NCI-H748 treated with DMSO at 0.1 percent for 48 hours (cell line): ENCODE measurements at regions not wholly inside any gene's neighbourhood (a gene's known extent, or its start where the extent isn't known, plus 50 kb on each side); places are given as distances from the start of the nearest gene placed in this dataset.
A peak's percentile ranks its signal among the peaks of the same experiment; 100 is the strongest.
"Not testable (repeated sequence)": the region's sequence is repeated elsewhere in the genome, so short reads cannot be mapped to it uniquely, and the experiment has no call there.

Experiments
- DNase-seq: peaks from one replicate; lab custom pipeline; 2025; lab: John Stamatoyannopoulos, UW

DNA sequence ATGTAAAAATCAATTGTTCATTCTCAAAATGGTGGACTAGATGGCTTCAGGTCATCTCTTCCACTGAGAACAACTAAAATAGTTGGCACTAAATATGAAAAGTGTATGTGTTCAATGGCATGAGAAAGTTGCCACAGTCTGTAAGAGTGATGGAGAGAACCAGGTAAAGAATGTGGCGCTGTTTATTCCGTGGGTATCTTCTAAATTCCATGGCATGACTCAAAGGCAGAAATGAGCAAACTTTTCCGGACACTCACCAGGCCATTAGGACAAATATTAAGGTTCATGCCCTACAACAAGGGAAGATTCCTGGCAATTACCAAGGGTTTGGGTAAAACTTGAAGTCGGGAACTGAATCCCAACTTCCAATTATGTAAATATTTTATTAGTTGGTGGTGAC is 825.4 kb upstream of the CDH6 start:
- no peak for DNase-seq

DNA sequence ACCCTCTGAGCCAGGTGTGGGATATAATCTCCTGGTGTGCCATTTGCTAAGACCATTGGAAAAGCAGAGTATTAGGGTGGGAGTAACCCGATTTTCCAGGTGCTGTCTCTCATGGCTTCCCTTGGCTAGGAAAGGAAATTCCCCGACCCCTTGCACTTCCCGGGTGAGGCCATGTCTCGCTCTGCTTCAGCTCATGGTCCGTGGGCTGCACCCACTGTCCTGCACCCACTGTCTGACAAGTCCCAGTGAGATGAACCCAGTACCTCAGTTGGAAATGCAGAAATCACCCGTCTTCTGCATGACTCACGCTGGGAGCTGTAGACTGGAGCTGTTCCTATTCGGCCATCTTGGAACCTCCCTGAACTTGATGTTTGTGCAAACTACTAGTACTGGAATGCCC is 828.5 kb upstream of the CDH6 start:
- not testable (repeated sequence) for DNase-seq

DNA sequence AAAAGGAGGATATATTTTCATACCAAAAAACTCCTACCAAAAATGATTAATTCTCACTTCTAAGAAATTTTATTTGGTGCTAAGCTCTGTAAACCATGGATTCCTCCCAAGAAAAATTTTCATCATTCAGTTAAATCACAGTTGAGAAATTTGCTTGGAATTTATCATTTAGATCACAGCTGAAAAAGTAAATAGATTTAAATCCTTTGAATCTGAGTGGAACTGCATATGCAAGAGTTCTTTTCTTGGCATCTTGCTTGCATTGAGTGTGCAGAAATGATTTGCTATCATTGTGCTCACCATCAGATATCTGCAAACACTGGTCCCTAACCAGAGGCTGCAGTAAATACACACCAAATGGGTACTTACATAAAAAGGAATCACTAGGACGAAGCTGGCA is 836.1 kb upstream of the CDH6 start:
- DNase-seq = no peak

GRCh38 chr5:30355675-30356074 is 837.8 kb upstream of the CDH6 start:
- DNase-seq = no peak

GRCh38 chr5:30347858-30348257 is 845.6 kb upstream of the CDH6 start:
- no peak for DNase-seq

- DNase-seq = not testable (repeated sequence)
These were observed 847.7 kb upstream of the CDH6 start for GRCh38 chr5:30345539-30346345.

GRCh38 chr5:30343707-30344106 is 849.8 kb upstream of the CDH6 start:
- DNase-seq = no peak

GRCh38 chr5:30341466-30341865 is 852.0 kb upstream of the CDH6 start:
- DNase-seq = no peak

GRCh38 chr5:30337084-30337573 is 856.4 kb upstream of the CDH6 start:
- no peak for DNase-seq

DNA sequence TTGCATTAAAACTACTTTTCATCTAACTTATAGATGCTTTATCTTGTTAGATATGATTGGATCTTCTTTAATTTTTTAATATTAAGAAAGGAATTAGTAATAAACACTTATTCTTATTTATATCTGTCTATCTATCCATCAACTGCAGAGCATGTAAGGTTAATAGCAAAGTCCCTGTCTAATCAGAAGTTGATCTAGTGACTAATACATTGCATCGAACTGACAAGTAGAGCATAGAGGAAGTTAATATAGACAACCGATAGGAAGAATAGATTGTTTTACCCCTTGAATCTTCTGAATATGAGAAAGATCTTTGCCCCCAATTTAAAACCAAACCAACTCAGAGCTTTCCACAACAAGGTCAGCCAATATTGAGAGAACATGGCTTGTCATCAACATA is 862.0 kb upstream of the CDH6 start:
- no peak for DNase-seq

DNA sequence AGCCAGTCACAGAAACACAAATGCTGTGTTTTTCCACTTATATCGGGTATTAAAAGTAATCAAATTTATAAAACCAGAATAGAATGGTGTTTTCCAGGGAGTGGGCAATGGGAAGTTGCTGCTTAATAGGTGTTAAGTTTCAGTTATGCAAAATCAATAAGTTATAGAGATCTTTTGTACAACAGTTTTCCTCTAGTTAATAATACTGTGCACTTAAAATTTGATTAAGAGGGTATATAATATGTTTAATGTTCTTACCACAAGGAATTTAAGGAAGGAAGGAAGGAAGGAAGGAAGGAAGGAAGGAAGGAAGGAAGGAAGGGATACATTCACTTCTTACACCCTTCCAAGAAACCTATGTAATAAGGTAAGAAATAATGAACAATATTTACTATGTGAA is 867.7 kb upstream of the CDH6 start:
- no peak for DNase-seq

DNA sequence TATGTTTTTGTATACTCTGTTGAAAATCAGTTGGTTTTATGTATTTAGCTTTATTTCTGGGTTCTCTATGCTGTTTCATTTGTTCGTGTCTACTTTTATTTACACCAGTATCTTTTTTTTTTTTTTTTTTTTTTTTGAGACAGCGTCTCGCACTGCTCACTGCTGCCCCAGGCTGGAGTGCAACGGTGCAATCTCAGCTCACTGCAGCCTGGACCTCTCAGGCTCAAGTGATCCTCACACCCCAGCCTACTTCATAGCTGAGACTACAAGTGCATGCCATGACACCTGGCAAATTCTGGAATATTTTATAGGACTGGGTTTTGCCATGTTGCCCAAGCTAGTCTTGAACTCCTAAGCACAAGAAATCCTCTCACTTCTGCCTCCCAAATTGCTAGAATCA is 869.4 kb upstream of the CDH6 start:
- DNase-seq = no peak

GRCh38 chr5:30287890-30288289 is 905.6 kb upstream of the CDH6 start:
- DNase-seq = no peak

- no peak for DNase-seq
These were observed 914.2 kb upstream of the CDH6 start for GRCh38 chr5:30279237-30279636.

DNA sequence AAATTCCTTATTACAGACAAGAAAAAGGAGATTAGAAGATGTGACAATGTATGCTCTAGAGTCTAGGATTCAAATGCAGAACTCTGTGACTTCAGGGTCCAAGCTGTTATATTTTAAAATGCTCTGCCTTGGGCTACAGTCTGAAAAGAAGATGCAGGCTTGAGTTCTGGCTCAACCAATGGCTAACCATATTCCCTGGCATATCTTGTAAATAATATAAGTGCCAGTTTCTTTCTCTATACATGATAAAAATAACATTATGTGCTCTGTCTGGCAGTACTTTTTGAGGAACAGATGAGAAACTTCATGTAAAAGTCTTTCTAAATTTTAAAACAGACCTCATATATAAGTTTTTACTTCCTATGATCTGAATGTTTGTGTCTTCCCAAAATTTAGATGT is 926.5 kb upstream of the CDH6 start:
- no peak for DNase-seq

DNA sequence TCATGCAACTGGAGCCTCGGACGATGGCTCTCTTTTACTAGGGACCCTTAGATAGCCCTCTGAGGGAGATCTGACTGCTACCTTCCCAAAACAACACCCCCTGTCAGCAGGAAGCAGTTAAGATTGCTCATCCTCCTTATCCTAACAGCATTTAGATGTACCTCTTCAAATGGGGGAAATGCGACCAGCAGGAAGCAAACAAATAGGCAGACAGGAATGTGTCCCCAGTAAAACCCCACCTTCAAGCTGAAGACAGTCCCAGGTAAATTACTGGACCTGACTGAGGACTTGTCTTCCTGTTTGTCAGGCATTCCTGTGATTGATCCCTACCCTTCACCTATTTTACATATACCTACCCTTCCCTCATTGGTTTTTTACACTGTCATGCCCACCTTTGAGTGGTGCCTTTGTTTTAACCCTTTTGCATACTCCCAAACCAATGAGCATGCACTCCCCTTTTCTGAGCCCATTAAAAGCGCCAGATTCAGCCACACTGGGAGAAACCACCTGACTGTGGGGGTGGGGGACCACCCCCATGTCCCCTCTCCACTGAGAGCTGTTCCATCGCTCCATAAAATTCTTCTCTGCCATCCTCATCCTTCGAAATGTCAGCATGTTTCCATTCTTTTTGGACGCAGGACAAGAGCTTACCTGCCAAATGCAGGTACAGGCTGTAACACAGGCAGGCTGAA is 954.0 kb upstream of the CDH6 start:
- DNase-seq = no peak

- no peak for DNase-seq
These were observed 956.3 kb upstream of the CDH6 start for GRCh38 chr5:30237189-30237588.

GRCh38 chr5:30209755-30210154 is 983.7 kb upstream of the CDH6 start:
- no peak for DNase-seq

- DNase-seq = no peak
These were observed 995.8 kb upstream of the CDH6 start for GRCh38 chr5:30197662-30198061.

DNA sequence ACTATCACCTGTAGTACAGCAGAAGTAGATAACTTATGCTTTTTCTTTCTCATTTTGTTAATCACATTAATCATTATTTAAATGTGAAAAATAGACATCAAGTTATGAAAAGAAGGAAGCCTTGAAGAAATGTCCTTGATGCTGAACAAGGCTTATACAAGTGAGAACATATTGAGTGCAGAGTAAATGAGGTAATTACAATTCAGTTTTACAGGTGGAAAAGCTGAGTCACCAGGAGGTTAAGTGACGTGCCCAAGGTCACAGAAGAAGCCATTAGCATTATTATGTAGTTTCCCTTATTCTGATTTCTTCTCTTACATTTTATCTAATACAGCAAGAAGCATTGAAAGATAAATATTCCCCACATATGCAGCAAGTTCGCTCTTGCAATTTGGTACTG is 998.5 kb upstream of the CDH6 start:
- DNase-seq = peak; percentile 99

GRCh38 chr5:30194595-30194994 is 998.9 kb upstream of the CDH6 start:
- peak; percentile 99 for DNase-seq

GRCh38 chr5:30183795-30184194 is 1009.7 kb upstream of the CDH6 start:
- DNase-seq = no peak

- no peak for DNase-seq
These were observed 1037.3 kb upstream of the CDH6 start for GRCh38 chr5:30156156-30156555.

DNA sequence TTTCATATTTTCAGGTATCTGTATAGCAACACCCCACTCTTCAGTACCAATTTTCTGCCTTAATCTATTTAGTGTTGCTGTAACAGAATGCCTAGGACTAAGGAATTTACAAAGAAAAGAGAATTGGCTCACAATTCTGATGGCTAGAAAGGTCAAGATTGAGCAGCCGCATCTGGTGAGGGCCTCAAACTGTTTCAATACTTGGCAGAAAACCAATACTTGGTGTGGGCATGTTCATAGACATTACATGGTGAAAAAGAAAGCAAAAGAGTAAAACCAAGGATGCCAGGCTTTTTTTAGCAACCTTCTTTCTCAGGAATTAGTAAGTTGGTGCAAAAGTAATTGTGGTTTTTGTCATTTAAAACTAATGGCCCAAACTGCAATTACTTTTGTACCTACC is 1041.1 kb upstream of the CDH6 start:
- no peak for DNase-seq
